Stimulated activated CD8-positive, alpha-beta memory T cell treated with anti-CD3 and anti-CD28 coated beads, Interleukin-7, amount 100 ng/mL, for 1 hour (primary cell): ENCODE measurements at regions not wholly inside any gene's neighbourhood (a gene's known extent, or its start where the extent isn't known, plus 50 kb on each side); places are given as distances from the start of the nearest gene placed in this dataset.
"Not testable (repeated sequence)": the region's sequence is repeated elsewhere in the genome, so short reads cannot be mapped to it uniquely, and the experiment has no call there.

ENCODE experiments used
- DNase-seq, 2 donors: peaks; one replicate each; pipeline ENCODE4 v3.0.0-alpha.2; 2020; ENCODE audit warnings: low read depth in 2 of 2

DNA sequence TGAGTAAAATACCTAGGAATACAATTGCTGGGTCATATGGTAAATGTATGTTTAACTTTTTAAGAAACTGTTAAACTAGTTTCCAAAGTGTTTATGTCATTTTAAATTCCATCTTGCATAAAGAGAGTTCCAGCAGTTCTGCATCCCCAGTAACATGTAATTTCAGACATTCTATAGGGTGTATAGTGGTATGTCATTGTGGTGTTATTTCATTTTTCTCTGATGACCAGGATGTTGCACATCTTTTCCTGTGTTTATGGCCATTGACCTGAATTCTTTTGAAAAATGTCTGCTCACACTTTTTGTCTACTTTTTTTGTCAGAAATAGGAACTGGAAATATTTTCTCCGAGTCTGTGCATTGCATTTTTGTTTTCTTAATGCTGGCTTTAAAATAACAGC, 128.9 kb downstream of the TMEM200A start:
- no peak for DNase-seq

DNA sequence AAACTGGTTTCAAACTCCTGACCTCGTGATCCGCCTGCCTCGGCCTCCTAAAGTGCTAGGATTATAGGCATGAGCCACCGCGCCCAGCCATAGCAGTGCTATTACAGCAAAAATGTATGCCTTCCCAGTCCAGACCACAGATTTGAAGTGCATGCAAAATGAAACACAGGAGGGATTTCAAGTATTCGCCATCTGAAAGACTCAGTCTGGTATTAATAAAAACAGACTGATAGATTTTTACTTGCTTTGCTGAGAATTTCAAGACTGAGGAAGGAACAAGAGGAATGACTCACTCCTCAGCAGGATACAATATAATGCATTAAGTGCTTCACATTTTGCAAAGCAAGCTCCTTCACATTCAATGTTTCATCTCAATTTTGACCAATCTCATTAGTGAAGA, 134.9 kb downstream of the TMEM200A start:
- no peak for DNase-seq

DNA sequence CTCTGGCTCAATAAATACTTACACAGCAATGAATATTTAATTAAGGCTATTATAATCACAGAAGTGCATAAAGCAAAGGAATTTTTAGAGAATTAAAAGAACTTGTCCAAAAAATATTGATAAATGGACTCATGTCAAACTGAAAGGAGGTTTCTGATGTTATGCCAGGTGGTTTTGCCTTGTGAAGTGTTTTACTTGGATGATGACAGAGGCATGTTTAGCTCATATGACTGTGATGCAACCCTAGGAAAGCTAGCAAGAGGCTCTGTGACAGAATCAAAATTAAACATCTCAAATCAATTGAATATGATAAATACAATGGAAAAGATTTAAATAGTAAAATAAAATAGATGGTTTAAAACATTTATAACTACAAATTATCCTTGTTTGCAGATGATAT, 137.3 kb downstream of the TMEM200A start:
- no peak for DNase-seq

DNA sequence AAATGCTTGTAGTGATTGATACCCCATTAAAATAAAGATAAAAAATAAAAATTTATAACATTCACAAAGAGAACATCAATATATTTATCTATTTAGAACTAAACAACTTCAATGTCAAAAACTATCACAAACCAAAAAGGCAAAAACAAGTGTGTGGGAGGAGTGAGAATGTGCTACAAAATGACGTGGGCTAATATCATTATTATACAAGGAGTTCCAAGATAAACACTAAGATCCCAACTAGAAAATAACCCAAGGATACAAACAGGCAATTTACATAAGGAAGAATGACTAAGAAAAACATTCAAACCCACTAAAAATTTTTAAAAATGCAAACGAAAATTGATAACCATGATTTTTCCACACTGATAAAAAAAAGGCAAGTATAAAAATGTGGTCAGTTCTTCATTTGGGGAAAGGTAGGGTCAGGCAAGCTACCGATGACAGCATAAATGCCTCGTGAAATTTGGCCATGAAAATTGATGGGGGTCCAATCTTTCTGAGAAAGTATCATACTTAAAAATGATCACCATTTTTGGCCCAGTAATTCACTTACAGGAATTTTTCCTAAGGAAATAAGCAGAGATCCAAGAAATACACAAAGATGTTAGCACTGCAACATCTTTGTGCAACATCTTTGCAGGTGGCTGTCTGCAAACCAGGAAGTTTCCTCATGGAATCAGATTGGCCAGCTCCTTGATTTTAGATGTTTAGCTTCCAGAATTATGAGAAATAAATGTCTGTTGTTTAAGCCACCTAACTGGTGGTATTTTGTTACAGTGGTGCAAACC, 140.2 kb downstream of the TMEM200A start:
- no peak for DNase-seq

DNA sequence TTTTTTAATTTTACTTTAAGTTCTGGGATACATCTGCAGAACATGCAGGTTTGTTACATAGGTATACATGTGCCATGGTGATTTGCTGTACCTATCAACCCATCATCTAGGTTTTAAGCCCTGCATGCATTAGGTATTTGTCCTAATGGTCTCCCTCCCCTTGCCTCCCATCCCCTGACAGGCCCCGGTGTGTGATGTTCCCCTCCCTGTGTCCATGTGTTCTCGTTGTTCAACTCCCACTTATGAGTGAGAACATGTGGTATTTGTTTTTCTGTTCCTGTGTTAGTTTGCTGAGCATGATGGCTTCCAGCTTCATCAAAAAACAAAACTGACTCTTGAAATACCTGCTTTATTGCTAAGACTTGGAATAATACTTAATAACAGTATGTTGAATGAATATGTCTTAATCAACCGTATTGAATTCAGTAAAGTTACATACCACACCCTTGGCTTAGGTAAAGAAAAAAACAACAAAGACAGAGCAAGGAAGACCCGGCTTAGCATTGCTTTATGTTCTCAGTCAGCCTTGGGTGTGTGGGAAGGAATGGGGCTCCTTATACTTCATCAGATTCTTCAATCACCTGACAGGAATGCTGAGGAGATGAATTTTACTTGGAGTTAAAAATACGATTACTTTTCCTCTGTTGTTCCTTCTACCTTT, 141.3 kb downstream of the TMEM200A start:
- not testable (repeated sequence) for DNase-seq

DNA sequence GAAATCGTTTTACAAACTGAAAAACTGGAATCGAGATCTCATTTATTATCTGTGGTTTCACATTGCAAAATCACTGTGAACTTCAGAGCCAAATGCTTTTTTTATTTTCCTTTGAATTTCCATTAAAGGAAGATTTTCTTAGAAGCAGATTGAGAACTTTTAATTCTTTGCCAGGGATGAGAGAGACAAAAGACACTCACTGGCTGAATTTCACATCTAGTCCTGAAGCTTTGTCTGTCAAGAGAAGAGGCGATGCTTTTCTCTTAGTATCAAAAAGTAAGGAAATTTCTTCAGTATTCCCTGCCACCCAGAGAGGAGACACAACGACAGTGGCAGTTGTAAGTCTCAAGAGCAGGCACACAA, 141.8 kb downstream of the TMEM200A start:
- DNase-seq, result no peak

DNA sequence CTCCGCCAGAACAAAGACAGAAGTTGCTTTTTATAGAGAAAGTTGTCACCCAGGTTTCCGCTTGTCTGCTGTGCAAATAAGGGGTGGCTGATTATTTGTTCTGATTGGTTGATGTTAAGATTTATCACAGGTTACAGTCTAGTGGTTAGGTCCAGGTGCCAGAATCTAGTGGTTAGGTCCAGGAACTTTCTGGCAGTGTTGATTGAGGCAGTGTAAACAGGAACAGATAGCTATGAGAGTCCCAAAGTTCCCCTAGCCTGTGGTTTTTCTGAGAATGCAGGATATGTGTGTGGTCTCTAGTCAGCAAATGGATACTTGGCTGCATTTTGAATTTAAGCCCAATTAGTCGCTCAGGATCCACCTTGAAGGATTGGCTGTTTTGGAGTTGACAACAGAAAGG, 148.0 kb downstream of the TMEM200A start:
- DNase-seq, result peak in 1 of 2 donors; percentile 10

DNA sequence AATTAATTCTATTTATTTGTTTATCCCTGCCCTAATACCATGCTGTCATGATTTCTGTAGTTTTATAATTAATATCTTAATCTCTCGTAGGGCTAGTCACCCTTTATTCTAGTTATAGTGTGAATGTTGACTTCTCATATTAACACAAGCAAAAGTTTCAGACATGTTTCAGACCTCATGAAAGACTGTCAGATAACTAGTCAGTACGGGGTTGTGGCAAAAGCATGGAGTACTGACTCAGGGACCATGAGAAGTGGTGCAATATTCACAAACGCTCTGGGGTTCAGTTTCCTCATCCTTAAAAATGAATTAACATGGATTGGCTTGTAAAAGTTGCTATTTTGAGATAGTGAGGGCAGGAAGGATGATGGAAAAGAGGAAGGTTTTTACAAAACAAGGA, 148.9 kb downstream of the TMEM200A start:
- no peak for DNase-seq

DNA sequence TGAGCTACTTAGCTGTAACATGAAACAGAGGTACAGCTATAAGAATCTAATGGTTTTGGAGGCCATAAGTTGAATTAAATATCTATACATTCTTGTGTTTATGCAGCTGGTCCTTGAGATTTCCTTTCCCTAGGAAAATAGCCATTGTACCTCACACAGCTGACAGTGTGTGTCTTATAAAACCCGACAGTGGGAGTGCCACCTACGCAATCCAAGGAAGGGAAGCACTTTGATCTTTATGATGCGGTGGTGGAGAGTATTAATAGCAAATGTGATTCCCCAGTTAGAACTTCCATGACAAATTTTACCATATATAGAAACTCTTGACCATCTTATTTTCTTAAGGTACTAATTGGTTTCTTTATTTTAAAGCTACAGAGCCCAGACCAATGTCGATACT, 149.5 kb downstream of the TMEM200A start:
- no peak for DNase-seq

DNA sequence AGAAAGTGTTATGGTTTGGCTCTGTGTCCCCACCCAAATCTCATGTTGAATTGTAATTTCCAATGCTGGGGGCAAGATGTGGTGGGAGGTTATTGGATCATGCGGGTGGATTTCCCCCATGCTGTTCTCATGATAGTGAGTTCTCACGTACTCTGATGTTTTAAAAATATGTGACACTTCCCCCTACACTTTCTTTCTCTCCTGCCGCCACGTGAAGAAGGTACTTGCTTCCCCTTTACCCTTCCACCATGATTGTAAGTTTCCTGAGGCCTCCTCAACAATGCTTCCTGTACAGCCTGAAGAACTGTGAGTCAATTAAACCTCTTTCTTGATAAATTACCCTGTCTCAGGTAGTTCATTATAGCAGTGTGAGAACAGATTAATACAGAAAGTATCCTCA, 150.8 kb downstream of the TMEM200A start:
- DNase-seq, result no peak

DNA sequence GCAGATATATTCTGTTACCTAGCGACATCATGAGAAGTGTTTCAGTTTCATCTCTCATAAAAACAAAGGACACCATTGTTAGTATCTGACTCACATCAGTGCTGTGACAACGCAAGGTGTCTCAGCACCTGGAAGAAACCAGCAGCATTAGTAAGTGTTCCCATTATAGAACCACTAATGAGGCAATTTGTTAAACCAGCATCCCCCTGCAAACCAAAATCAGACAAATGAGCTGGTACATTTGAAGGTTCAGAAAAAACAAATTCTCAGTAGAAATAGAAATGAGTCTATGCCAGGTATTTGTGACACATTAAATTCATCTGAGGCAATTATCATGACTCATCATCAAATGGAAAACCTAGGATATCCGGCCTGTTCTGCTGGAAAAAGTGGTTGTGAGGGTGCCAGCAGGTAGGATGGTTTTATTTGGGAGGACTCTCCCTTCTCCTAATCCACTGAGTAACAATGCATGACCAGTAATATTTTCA, 151.7 kb downstream of the TMEM200A start:
- no peak for DNase-seq

DNA sequence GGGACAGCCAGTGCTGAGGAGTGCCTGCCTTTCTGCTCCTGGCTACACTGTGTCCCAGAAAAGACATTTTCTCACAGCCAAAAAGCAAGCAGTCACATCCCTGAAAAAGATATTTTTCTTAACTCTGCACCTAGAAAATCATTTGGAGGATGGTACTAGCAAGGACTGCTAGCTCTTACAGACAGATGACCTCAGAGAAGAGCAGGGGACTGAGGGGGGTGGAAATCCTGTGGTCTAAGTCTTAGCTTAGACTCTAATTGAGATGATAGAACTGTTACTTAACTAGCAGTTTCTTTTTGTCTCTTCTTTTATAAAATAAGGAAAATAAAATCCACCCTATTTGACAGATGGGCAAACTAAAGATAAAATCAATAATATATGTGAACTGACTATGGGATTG, 152.8 kb downstream of the TMEM200A start:
- no peak for DNase-seq

DNA sequence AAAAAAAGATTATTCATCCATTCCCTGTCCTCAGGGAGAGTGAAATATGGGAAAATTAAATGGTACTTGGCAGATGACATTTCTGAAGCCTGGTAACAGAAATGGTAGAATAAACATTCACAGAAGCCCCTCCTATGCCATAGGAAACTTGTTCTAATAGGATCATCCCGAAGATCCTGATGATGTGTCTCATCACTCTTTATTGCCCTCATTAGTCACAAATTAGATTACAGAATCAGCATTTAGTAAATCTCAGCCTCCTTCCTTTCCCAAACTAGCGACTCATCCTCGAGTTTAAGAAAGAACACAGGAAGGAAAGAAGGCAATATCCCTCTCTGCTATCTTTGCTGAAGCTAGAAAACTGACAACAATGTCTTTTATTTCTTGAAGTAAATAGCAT, 154.4 kb downstream of the TMEM200A start:
- no peak for DNase-seq

DNA sequence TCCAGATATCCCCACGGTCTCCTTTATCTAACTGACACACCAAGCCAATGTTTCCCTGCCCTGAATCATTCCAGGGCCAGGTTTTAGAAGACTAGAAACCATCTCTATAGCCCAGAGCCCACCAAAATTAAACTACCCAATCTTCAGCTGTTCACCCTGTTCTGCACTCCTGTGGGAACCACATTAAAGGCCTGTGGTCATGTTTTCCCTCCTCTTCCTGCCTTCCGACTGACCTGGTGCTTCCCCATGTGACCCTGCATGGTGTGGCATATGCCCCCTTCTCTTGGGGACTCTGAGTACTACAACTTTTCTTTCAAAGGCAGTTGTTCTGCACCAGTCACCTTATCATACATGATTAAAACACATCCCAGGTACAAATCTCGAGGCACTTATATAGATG, 155.0 kb downstream of the TMEM200A start:
- no peak for DNase-seq

DNA sequence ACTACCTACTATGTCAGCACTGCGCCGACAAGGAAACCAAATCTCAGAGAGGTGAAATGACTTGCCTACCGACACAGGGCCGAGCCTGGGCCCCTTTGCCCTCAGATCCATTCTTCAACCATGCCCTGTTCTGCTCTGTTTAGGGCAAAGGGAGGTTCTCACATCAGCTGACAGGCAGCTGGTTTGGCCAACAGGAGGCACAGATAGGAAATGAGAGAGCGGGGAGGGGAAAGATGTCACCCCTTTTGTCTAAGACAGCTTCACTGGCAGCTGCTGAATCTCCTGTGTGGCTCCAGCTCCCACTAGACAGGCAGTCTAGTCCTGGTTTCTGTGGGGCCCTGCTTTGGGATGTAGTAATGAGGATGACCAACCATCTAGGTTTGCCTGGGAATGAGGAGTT, 158.7 kb downstream of the TMEM200A start:
- no peak for DNase-seq

DNA sequence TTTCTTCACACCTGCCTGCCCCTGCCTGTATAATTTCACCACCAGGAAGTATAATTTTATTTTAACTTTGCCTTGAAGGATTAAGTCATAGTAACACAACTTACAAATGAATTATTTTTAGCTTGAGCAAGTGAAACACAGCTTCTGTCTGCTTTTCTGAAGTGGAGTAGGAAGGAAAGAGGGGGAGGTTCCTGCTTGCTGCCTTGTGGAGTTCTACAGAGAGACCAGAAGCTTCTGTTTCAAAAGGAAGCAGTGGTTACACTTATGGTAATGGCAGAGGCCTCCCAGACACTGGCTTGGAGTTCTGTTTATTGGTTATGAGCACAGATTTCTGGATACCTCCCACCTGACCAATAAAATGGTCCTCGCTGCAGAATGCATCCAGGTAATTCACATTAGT, 159.6 kb downstream of the TMEM200A start:
- DNase-seq, result no peak

DNA sequence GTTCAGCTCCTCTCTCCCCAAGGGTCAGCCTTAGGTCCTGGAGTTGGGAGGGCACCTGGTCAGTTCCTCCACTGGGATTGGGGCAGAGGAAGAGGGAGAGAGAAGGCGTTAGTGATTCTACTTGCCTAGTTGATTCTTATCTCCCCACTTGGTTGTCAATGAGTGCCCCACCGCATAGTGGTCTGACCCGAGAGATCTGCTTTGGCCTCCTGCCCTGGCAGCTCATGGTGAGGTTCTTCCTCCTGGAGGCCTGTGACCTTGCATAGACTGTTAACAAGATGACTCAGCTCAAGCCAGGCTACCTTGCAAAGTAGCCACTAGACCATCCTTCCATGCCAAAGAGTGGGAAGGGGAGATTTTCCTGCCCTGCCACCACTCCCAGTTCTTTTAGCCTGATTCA, 160.6 kb downstream of the TMEM200A start:
- no peak for DNase-seq

DNA sequence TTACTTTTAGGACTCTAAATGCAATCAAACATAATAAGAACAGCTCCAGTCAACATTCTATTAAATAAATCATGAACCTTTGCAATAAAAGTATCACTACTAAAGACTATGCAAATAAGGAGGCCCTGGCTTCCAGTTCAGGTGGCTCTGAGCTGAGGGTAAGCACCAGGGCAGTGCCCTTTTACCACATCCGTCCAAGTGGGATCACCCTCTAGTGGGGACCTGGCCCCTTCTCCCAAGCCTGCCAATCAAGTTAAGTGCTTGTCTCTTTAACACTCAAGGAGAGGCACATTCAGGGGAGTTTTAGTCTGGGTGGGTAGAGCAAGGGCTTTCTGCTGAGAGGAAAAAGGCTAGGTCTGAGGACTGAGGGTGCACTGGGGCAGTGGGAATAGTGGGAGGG, 161.4 kb downstream of the TMEM200A start:
- DNase-seq, result no peak

DNA sequence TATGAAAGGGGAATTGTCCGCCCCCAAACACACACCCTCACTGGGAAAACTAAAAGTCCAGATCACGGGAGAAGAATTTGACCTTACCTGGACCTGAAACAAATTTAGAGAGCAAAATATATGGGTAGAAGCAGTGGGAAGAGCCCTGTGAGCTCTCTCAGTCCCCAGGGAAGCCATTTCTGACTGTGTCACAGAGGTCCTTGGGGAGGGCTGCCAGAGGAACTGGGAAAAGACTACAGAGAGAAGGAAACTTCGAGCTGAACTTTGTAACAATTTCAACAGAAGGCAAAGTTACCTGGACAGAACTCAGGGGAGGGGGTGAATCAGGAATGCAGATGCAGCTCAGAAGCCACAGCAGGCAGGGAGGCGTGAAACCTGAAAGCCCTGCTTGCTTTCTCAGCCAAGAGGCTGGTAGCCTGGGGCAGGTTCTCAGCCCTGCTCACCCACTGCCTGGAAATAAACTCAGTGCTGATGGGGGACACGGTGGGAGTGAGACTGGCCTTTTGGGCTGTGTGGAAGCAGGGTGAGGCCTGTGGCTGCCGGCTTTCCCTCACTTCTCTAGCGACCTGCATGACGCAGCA, 163.8 kb downstream of the TMEM200A start:
- no peak for DNase-seq

DNA sequence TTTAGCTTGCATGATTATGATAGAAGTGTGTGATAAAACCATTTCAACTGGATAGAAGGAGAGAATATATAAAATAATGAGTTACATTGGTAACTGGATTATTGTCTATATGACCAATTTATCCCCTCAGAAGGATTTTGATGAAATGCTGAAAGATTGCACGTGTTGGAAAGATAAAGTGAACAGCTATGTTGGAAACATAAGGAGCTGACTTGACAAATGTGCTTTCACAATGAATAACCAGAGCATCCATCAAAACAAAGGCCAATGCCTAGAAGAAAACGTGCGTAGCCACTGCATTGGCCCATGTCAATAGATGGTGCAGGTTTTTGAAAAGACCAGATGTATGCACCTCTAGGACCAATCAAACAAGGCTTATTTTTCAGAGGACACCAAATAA, 168.8 kb downstream of the TMEM200A start:
- DNase-seq, result no peak

DNA sequence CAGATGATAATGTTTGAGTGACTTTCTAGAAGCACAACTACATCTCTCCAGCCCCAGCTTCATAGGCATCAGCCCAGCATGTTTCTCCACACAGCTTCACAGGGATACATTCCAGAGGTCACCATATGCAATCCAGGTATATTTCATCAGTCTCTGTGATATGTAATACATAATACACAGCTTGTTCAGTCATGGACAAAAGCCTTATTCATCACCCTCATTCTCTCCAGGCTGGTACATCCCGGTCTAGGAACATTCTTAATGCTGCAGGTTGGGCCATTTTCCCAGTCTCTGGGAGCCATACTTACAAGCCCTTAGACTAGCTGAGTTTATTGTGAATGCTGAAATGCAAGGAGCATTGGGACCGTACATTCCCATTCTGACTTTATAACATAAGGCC, 169.4 kb downstream of the TMEM200A start:
- DNase-seq, result no peak

DNA sequence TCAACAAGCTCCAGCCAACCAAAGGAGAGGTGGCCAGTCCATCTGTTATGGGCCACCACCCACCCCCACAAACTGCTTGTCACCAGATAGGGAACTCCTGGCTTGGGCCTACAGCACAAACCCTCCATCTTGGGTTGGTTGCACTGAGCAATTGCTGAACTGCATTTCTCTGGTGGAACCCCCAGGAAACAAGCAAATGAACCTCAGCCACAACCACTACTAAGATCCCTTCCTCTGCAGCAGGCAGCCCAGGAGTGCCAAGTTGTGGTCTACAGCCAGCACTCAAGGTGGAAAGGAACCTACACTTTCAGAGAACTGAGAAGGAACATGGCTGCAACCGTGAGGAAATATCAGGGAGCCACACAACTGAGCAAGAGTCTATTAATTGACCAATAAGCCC, 171.6 kb downstream of the TMEM200A start:
- DNase-seq, result no peak

DNA sequence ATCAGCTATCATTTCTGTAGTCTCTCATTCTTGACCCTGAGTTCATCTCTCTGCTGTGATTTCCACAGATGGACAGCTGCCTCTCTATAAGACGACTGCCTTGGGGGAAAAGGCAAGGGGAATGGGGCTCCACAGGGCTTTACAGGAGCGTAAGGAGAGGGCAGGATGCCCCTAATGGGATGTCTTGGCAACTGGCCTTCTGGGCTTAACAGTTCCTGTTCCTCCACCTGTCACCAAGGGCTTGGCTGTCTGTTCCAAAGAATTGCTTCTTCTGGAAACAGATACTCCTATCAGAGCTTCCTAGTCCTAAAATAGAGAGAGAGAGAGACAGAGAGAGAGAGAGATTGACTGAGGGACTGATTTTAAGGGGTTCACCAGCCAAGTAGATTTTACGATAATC, 181.9 kb downstream of the TMEM200A start:
- DNase-seq, result no peak
